Glutamatergic neuron (in vitro differentiated cells): ENCODE measurements at regions not wholly inside any gene's neighbourhood (a gene's known extent, or its start where the extent isn't known, plus 50 kb on each side); places are given as distances from the start of the nearest gene placed in this dataset.

ENCODE experiments used
- DNase-seq: peaks from one replicate; pipeline ENCODE4 v3.0.0; 2022
- H3K27ac Mint-ChIP-seq: one replicate; pipeline ENCODE4 v1.8.0; 2020; ENCODE audit warnings: mild to moderate bottlenecking, mixed read lengths, inconsistent platforms; ENCODE audit not compliant: unreplicated experiment
- H3K27me3 Mint-ChIP-seq: one replicate; pipeline ENCODE4 v1.8.0; 2020; ENCODE audit warnings: mild to moderate bottlenecking, moderate library complexity, mixed read lengths, inconsistent platforms; ENCODE audit not compliant: unreplicated experiment
- H3K36me3 Mint-ChIP-seq: one replicate; pipeline ENCODE4 v1.8.0; 2020; ENCODE audit warnings: mild to moderate bottlenecking, mixed read lengths, inconsistent platforms; ENCODE audit not compliant: unreplicated experiment
- H3K4me1 Mint-ChIP-seq: one replicate; pipeline ENCODE4 v1.8.0; 2020; ENCODE audit warnings: mild to moderate bottlenecking, low read depth, mixed read lengths, inconsistent platforms; ENCODE audit not compliant: unreplicated experiment
- H3K4me3 Mint-ChIP-seq: one replicate; pipeline ENCODE4 v1.8.0; 2020; ENCODE audit warnings: mild to moderate bottlenecking, mixed read lengths, inconsistent platforms; ENCODE audit not compliant: unreplicated experiment
- H3K9me3 Mint-ChIP-seq: one replicate; pipeline ENCODE4 v1.8.0; 2020; ENCODE audit warnings: mild to moderate bottlenecking, moderate library complexity, mixed read lengths, inconsistent platforms; ENCODE audit not compliant: unreplicated experiment
- CTCF ChIP-seq: fragments of 200-600 bp; sonication (generic); IDR thresholded peaks from one replicate; pipeline ENCODE4 v1.5.0; 2021; ENCODE audit not compliant: partially characterized antibody, unreplicated experiment

GRCh38 chr1:79302380-79302930 lies 295.9 kb upstream of the ADGRL4 start:
- Mint-ChIP-seq H3K4me1 (no peaks in the 10 kb centered on the region), H3K27ac (no peak overlapping the region), H3K36me3 (no peaks in the 10 kb centered on the region), H3K4me3 (no peak overlapping the region), H3K9me3 (no peaks in the 10 kb centered on the region), H3K27me3 (no peaks in the 10 kb centered on the region)
- no peak for TF ChIP-seq CTCF
- no peak for DNase-seq

- TF ChIP-seq CTCF: no peak
- Mint-ChIP-seq H3K9me3 (peaks cover 1% of the 10 kb centered on the region), H3K4me3 (no peak overlapping the region)
Measured at GRCh38 chr1:79295967-79296366, 289.4 kb upstream of the ADGRL4 start.

GRCh38 chr1:79293611-79294010 lies 287.1 kb upstream of the ADGRL4 start:
- Mint-ChIP-seq H3K36me3 (no peaks in the 10 kb centered on the region), H3K27ac (no peak overlapping the region), H3K4me3 (no peak overlapping the region), H3K27me3 (no peaks in the 10 kb centered on the region), H3K4me1 (no peaks in the 10 kb centered on the region), H3K9me3 (peaks cover 1% of the 10 kb centered on the region)
- no peak for TF ChIP-seq CTCF
- no peak for DNase-seq

More at GRCh38 chr1:79295967-79296366, 289.4 kb upstream of the ADGRL4 start:
- Mint-ChIP-seq H3K36me3 (no peaks in the 10 kb centered on the region), H3K4me1 (no peaks in the 10 kb centered on the region), H3K27ac (no peak overlapping the region), H3K27me3 (no peaks in the 10 kb centered on the region)
- DNase-seq: no peak

- Mint-ChIP-seq H3K36me3 (no peaks in the 10 kb centered on the region), H3K27me3 (no peaks in the 10 kb centered on the region), H3K4me3 (no peak overlapping the region), H3K4me1 (no peaks in the 10 kb centered on the region), H3K9me3 (peaks cover 1% of the 10 kb centered on the region), H3K27ac (no peak overlapping the region)
- no peak for DNase-seq
- no peak for TF ChIP-seq CTCF
Measured at GRCh38 chr1:79290927-79291474, 284.5 kb upstream of the ADGRL4 start.

GRCh38 chr1:79287982-79288381 lies 281.5 kb upstream of the ADGRL4 start:
- H3K27me3 Mint-ChIP-seq: no peaks in the 10 kb centered on the region
- H3K4me3 Mint-ChIP-seq: no peak overlapping the region
- no peak overlapping the region for H3K27ac Mint-ChIP-seq
- DNase-seq: no peak
- H3K36me3 Mint-ChIP-seq: no peaks in the 10 kb centered on the region
- TF ChIP-seq CTCF: no peak
- no peaks in the 10 kb centered on the region for H3K4me1 Mint-ChIP-seq
- peaks cover 1% of the 10 kb centered on the region for H3K9me3 Mint-ChIP-seq
